ENCODE measurements at regions not wholly inside any gene's neighbourhood (a gene's known extent, or its start where the extent isn't known, plus 50 kb on each side); places are given as distances from the start of the nearest gene placed in this dataset.

GRCh38 chr6:4209196-4209595 is 73.8 kb upstream of the ECI2 start:
- POLR2A ChIA-PET: no interaction called here
- no TSS peak for BruUV-seq (replicated peaks)
- Histone ChIP-seq H3K79me2 (ENCODE audit: control insufficient read depth, insufficient read depth, low read length) (no peaks in the 10 kb centered on the region), H3K9ac (replicated peaks; ENCODE audit: extremely low read depth, insufficient read depth, low read length) (no peak overlapping the region), H3K36me3 (ENCODE audit: control insufficient read depth in 2 of 2, extremely low read depth in 1 of 2, insufficient read depth in 2 of 2, low read length in 2 of 2) (no peaks in the 10 kb centered on the region), H3K27me3 (ENCODE audit: control insufficient read depth in 2 of 2, insufficient read depth in 2 of 2, low read length in 2 of 2) (peaks cover 1 to 3% of the 10 kb centered on the region in 2 experiments), H2AFZ (ENCODE audit: low read depth, low read length) (no peak overlapping the region), H3K9me3 (replicated peaks; ENCODE audit: control insufficient read depth, insufficient read depth, low read length) (no peaks in the 10 kb centered on the region), H3K4me2 (ENCODE audit: insufficient read depth, low read length) (no peak overlapping the region), H3K4me1 (ENCODE audit: control insufficient read depth, extremely low read depth, insufficient read depth, low read length) (no peaks in the 10 kb centered on the region), H4K20me1 (replicated peaks; ENCODE audit: control insufficient read depth, extremely low read depth, insufficient read depth, low read length) (no peaks in the 10 kb centered on the region), H3K27ac (ENCODE audit: insufficient read depth, low read depth, low read length) (no peak overlapping the region), H3K9me1 (replicated peaks; ENCODE audit: control insufficient read depth, extremely low read depth, insufficient read depth, low read length) (no peaks in the 10 kb centered on the region), H3K4me3 (replicated peaks in 1 of 3; ENCODE audit: insufficient read depth in 1 of 3, low read depth in 1 of 3, low read length in 3 of 3) (no peak overlapping the region)
- intact Hi-C loops (cut with micrococcal nuclease) (no loop called here), dilution Hi-C loops (cut with MboI; ENCODE audit: extremely low pct_ligation_motif_present, low sequenced_read_pairs) (no loop called here)
- FAIRE-seq: peak; percentile 60
- DNase-seq (ENCODE audit: low read depth, low spot score): no peak
- TF ChIP-seq FOS (IDR thresholded peaks at IDR 0.05; ENCODE audit: borderline replicate concordance, insufficient read depth, low read length): no peak
- no peak for TF ChIP-seq CTCF (IDR thresholded peaks at IDR 0.05; ENCODE audit: extremely low read depth in 1 of 2, insufficient read depth in 1 of 2, low read depth in 1 of 2, low read length in 2 of 2)
- no peak for TF ChIP-seq GATA2 (IDR thresholded peaks at IDR 0.05; ENCODE audit: insufficient read depth, insufficient read length, low read depth, low read length)
- no peak for TF ChIP-seq JUN (IDR thresholded peaks at IDR 0.05; ENCODE audit: borderline replicate concordance, insufficient read depth, insufficient read length, low read depth)
- TF ChIP-seq POLR2A (IDR thresholded peaks at IDR 0.05; ENCODE audit: low read depth, low read length): no peak
- no peak for TF ChIP-seq MYC (IDR thresholded peaks at IDR 0.05; ENCODE audit: low read depth, low read length)
- no peak for TF ChIP-seq MAX (IDR thresholded peaks at IDR 0.05; ENCODE audit: insufficient read depth, insufficient read length)
- TF ChIP-seq EZH2 (IDR thresholded peaks at IDR 0.05; ENCODE audit: borderline replicate concordance, low read depth, low read length, severe bottlenecking): no peak
- TF ChIP-seq POLR2AphosphoS5 (IDR thresholded peaks at IDR 0.05; ENCODE audit: insufficient read depth, low read depth, low read length): no peak
- CTCF ChIA-PET: interaction anchor here (1.1 to 2.9 kb wide), 6 partner anchors 13 to 188 kb away, joined by 4 to 67 read pairs (median 10); a partner anchor contains a TSS
